ENCODE measurements at regions not wholly inside any gene's neighbourhood (a gene's known extent, or its start where the extent isn't known, plus 50 kb on each side); places are given as distances from the start of the nearest gene placed in this dataset.

DNA sequence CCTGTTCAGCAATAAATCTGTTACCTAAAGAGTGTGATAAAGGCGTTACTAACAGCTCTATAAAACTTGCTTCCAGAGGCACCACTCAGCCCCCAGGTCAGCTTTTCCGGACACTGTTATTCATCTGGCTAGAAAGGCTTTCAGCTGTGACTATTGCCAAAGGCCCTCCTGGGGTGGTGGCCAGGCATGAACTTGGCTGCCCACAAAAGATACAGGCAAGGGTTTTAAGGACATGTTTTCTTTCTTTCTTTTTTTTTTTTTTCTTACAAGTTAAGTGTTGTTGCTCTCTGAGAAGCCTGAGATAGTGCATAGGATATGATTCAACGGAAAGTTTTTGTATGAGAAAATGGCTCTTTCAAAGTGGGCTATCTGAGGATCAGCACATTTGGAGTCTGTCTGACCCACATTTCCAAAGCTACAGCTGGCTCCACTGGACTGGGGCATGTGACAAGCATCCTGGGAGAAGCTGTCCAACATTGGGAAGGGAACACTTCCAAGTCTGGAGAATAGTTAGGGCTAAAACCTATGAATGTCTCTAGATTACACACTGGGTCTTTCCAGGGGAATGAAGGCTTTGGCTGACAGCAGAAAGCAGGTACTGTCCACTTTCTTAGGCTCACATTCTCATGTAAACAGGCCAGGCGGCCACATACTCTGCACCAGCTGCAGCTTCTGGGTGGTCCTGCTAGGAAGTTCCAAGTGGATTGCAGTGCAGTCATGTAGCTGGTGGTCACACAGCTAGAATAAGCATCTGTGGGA is 639.7 kb downstream of the LMO4 start:
- H3K27ac Mint-ChIP-seq (ENCODE audit: unreplicated experiment) = peak overlapping the region; percentile 30
- peaks cover 16% of the 10 kb centered on the region for H3K4me1 Mint-ChIP-seq (ENCODE audit: low read depth, unreplicated experiment)
- DNase-seq (ENCODE audit: low read depth) = peak; percentile 91
- Histone ChIP-seq H3K9me3 (ENCODE audit: insufficient read depth, low read depth, low read length) (no peaks in the 10 kb centered on the region), H3K27ac (ENCODE audit: low read depth, low read length) (peak overlapping the region; percentile 68), H3K9ac (ENCODE audit: low read length) (peak overlapping the region; percentile 42), H3K4me3 (ENCODE audit: insufficient read depth, low read depth, low read length) (no peak overlapping the region), H3K4me1 (ENCODE audit: insufficient read depth, low read length) (peaks cover 17% of the 10 kb centered on the region), H3K36me3 (ENCODE audit: insufficient read depth, low read length) (no peaks in the 10 kb centered on the region), H3K27me3 (ENCODE audit: insufficient read depth, low read length) (no peaks in the 10 kb centered on the region), H4K20me1 (ENCODE audit: insufficient read depth, low read length) (no peaks in the 10 kb centered on the region), H3K79me2 (ENCODE audit: insufficient read depth, low read length) (no peaks in the 10 kb centered on the region), H2AFZ (ENCODE audit: low read depth, low read length) (peak overlapping the region; percentile 51), H3K4me2 (ENCODE audit: low read length) (peak overlapping the region; percentile 77)
- peaks cover 2% of the 10 kb centered on the region for H3K9me3 Mint-ChIP-seq (ENCODE audit: unreplicated experiment)
- no peaks in the 10 kb centered on the region for H3K36me3 Mint-ChIP-seq (ENCODE audit: low read depth, unreplicated experiment)
- no peak for FAIRE-seq
- no peaks in the 10 kb centered on the region for H3K27me3 Mint-ChIP-seq (ENCODE audit: low read depth, unreplicated experiment)
- no peak for TF ChIP-seq EZH2 (IDR thresholded peaks at IDR 0.05; ENCODE audit: insufficient read depth, low read length)
- H3K4me3 Mint-ChIP-seq (ENCODE audit: unreplicated experiment) = no peak overlapping the region

DNA sequence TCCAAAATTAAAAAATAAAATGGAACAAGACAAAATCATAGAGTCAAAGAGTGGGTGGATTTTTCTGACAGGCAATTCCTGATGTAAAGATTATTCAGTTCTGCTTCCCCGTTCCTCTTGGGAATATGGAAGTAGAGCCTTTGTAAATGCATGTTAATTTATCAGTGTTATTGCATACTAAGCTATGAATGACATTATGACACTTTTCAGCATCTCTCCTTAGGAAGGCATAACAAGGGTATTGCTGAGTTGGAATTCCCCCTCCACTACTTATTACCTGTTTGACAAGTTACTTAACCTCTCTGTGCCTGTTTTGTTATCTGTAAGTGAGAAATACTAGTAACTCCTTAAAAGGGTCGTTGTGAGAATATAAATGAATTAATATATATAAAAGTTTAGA is 640.4 kb downstream of the LMO4 start:
- no peak for FAIRE-seq
- Mint-ChIP-seq H3K4me1 (ENCODE audit: low read depth, unreplicated experiment) (peaks cover 16% of the 10 kb centered on the region), H3K36me3 (ENCODE audit: low read depth, unreplicated experiment) (no peaks in the 10 kb centered on the region), H3K9me3 (ENCODE audit: unreplicated experiment) (peaks cover 2% of the 10 kb centered on the region), H3K27me3 (ENCODE audit: low read depth, unreplicated experiment) (no peaks in the 10 kb centered on the region), H3K27ac (ENCODE audit: unreplicated experiment) (no peak overlapping the region), H3K4me3 (ENCODE audit: unreplicated experiment) (no peak overlapping the region)
- Histone ChIP-seq H3K4me2 (ENCODE audit: low read length) (peak overlapping the region; percentile 77), H3K9ac (ENCODE audit: low read length) (no peak overlapping the region), H3K9me3 (ENCODE audit: insufficient read depth, low read depth, low read length) (no peaks in the 10 kb centered on the region), H3K4me3 (ENCODE audit: insufficient read depth, low read depth, low read length) (no peak overlapping the region), H3K36me3 (ENCODE audit: insufficient read depth, low read length) (no peaks in the 10 kb centered on the region), H3K27ac (ENCODE audit: low read depth, low read length) (peak overlapping the region; percentile 68), H3K4me1 (ENCODE audit: insufficient read depth, low read length) (peaks cover 17% of the 10 kb centered on the region), H2AFZ (ENCODE audit: low read depth, low read length) (no peak overlapping the region), H4K20me1 (ENCODE audit: insufficient read depth, low read length) (no peaks in the 10 kb centered on the region), H3K79me2 (ENCODE audit: insufficient read depth, low read length) (no peaks in the 10 kb centered on the region), H3K27me3 (ENCODE audit: insufficient read depth, low read length) (no peaks in the 10 kb centered on the region)
- TF ChIP-seq EZH2 (IDR thresholded peaks at IDR 0.05; ENCODE audit: insufficient read depth, low read length) = no peak
- TF ChIP-seq, protein P1, sequence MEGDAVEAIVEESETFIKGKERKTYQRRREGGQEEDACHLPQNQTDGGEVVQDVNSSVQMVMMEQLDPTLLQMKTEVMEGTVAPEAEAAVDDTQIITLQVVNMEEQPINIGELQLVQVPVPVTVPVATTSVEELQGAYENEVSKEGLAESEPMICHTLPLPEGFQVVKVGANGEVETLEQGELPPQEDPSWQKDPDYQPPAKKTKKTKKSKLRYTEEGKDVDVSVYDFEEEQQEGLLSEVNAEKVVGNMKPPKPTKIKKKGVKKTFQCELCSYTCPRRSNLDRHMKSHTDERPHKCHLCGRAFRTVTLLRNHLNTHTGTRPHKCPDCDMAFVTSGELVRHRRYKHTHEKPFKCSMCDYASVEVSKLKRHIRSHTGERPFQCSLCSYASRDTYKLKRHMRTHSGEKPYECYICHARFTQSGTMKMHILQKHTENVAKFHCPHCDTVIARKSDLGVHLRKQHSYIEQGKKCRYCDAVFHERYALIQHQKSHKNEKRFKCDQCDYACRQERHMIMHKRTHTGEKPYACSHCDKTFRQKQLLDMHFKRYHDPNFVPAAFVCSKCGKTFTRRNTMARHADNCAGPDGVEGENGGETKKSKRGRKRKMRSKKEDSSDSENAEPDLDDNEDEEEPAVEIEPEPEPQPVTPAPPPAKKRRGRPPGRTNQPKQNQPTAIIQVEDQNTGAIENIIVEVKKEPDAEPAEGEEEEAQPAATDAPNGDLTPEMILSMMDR (IDR thresholded peaks at IDR 0.05; ENCODE audit: insufficient read depth, low read depth, low read length) = no peak
- no peak for DNase-seq (ENCODE audit: low read depth)

DNA sequence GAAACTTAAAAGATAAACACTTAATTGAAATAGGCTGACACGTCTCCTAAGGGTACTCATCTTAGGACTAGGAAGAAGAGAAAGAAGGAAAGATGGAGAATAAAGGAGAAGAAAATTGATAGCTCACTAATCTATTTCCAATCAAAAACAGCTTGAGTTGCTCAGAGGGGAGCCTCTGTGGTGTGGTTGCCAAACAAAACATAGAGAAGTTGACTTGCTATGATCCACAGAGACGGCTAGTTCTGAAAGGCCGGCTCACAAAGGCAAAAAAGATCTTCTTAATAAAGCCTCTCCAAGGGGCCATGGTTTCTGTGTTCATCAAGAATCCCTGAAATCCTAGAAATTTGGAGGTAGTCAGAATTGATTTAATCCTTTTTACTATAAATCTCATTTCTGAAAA is 644.1 kb downstream of the LMO4 start:
- H3K27ac ChIP-seq (ENCODE audit: low read depth, low read length) = no peak overlapping the region
- H3K4me2 ChIP-seq (ENCODE audit: low read length) = no peak overlapping the region
- H3K4me3 ChIP-seq (ENCODE audit: insufficient read depth, low read depth, low read length) = no peak overlapping the region
- H3K79me2 ChIP-seq (ENCODE audit: insufficient read depth, low read length) = no peaks in the 10 kb centered on the region
- H3K4me1 ChIP-seq (ENCODE audit: insufficient read depth, low read length) = peaks cover 14% of the 10 kb centered on the region
- DNase-seq (ENCODE audit: low read depth) (peak; percentile 29), FAIRE-seq (no peak)
- no peak overlapping the region for H3K4me3 Mint-ChIP-seq (ENCODE audit: unreplicated experiment)
- peaks cover 2% of the 10 kb centered on the region for H3K9me3 Mint-ChIP-seq (ENCODE audit: unreplicated experiment)
- H3K9me3 ChIP-seq (ENCODE audit: insufficient read depth, low read depth, low read length) = no peaks in the 10 kb centered on the region
- H3K36me3 ChIP-seq (ENCODE audit: insufficient read depth, low read length) = no peaks in the 10 kb centered on the region
- H3K9ac ChIP-seq (ENCODE audit: low read length) = no peak overlapping the region
- H3K27me3 Mint-ChIP-seq (ENCODE audit: low read depth, unreplicated experiment) = no peaks in the 10 kb centered on the region
- no peak overlapping the region for H2AFZ ChIP-seq (ENCODE audit: low read depth, low read length)
- no peaks in the 10 kb centered on the region for H3K36me3 Mint-ChIP-seq (ENCODE audit: low read depth, unreplicated experiment)
- H3K27me3 ChIP-seq (ENCODE audit: insufficient read depth, low read length) = no peaks in the 10 kb centered on the region
- TF ChIP-seq EZH2 (IDR thresholded peaks at IDR 0.05; ENCODE audit: insufficient read depth, low read length) = no peak
- TF ChIP-seq, protein P1 (IDR thresholded peaks at IDR 0.05; ENCODE audit: insufficient read depth, low read depth, low read length) = no peak
- H3K27ac Mint-ChIP-seq (ENCODE audit: unreplicated experiment) = no peak overlapping the region
- peaks cover 13% of the 10 kb centered on the region for H3K4me1 Mint-ChIP-seq (ENCODE audit: low read depth, unreplicated experiment)
- no peaks in the 10 kb centered on the region for H4K20me1 ChIP-seq (ENCODE audit: insufficient read depth, low read length)
